ENCODE measurements at regions not wholly inside any gene's neighbourhood (a gene's known extent, or its start where the extent isn't known, plus 50 kb on each side); places are given as distances from the start of the nearest gene placed in this dataset.

DNA sequence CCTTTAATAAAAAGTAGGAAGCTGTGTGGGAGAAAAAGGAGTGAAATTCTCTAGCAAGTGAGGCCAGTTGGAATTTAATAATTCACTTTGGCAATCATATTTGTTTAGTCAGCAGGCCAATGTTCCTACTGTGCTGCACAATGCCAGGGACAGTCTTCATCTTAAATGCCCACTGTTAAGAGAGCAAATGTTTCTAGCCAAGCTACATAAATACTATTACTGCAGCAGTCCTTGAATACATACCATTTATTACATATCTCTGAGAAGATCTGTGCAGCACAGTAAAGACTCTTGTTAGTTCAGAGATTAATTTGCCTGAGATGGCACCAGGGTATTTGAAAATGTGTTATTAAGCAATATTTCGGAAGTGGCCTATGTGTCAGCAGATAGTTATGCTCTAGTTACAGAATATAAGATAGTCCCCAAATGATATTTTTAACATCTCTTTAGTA is 105.4 kb downstream of the OGFRL1 start:
- Histone ChIP-seq H3K9me2 (replicated peaks; ENCODE audit: control insufficient read depth, low read length) (no peaks in the 10 kb centered on the region), H3K4me1 (ENCODE audit: control insufficient read depth, low read length) (no peaks in the 10 kb centered on the region), H3K36me3 (ENCODE audit: control insufficient read depth, low read length) (no peaks in the 10 kb centered on the region), H3K27me3 (ENCODE audit: control insufficient read depth, low read length) (peaks cover 24% of the 10 kb centered on the region), H3K4me3 (ENCODE audit: low read length) (no peak overlapping the region), H3K4me2 (ENCODE audit: low read length) (no peak overlapping the region), H3K27ac (ENCODE audit: low read depth, low read length) (no peak overlapping the region), H3K79me2 (ENCODE audit: control insufficient read depth, low read length) (no peaks in the 10 kb centered on the region), H3F3A (ENCODE audit: control insufficient read depth, insufficient read depth) (no peaks in the 10 kb centered on the region), H4K20me1 (ENCODE audit: control insufficient read depth, insufficient read depth, low read depth, low read length) (no peaks in the 10 kb centered on the region), H3K9me3 (ENCODE audit: control insufficient read depth, insufficient read depth, low read length) (no peaks in the 10 kb centered on the region)
- TF ChIP-seq, protein P1, sequence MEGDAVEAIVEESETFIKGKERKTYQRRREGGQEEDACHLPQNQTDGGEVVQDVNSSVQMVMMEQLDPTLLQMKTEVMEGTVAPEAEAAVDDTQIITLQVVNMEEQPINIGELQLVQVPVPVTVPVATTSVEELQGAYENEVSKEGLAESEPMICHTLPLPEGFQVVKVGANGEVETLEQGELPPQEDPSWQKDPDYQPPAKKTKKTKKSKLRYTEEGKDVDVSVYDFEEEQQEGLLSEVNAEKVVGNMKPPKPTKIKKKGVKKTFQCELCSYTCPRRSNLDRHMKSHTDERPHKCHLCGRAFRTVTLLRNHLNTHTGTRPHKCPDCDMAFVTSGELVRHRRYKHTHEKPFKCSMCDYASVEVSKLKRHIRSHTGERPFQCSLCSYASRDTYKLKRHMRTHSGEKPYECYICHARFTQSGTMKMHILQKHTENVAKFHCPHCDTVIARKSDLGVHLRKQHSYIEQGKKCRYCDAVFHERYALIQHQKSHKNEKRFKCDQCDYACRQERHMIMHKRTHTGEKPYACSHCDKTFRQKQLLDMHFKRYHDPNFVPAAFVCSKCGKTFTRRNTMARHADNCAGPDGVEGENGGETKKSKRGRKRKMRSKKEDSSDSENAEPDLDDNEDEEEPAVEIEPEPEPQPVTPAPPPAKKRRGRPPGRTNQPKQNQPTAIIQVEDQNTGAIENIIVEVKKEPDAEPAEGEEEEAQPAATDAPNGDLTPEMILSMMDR (IDR thresholded peaks at IDR 0.05; ENCODE audit: low read depth, low read length, poor library complexity, severe bottlenecking): no peak
- TF ChIP-seq EZH2phosphoT487 (IDR thresholded peaks at IDR 0.05; ENCODE audit: borderline replicate concordance, low read length): no peak

DNA sequence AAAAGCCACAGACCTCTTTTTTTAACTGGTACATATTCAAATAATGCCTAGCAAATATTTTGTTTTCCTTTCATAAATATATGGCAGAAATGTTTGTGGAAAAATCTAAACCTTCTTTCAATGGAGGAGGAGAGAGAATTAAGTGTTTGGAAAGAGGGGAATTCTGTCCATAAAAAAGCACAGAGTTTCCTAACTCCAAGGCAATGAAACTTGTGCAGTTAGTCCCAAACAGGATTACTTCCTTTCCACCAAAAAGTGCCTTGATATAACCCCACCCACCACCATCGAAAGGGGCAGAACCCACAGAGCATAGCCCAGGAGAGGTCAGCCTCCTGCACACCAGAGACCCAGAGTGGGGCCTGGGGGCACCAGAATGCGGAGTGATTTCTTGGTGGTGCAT is 106.3 kb downstream of the OGFRL1 start:
- Histone ChIP-seq H3K9me2 (replicated peaks; ENCODE audit: control insufficient read depth, low read length) (no peaks in the 10 kb centered on the region), H3K4me3 (ENCODE audit: low read length) (no peak overlapping the region), H3K79me2 (ENCODE audit: control insufficient read depth, low read length) (no peaks in the 10 kb centered on the region), H4K20me1 (ENCODE audit: control insufficient read depth, insufficient read depth, low read depth, low read length) (no peaks in the 10 kb centered on the region), H3F3A (ENCODE audit: control insufficient read depth, insufficient read depth) (no peaks in the 10 kb centered on the region), H3K36me3 (ENCODE audit: control insufficient read depth, low read length) (no peaks in the 10 kb centered on the region), H3K4me2 (ENCODE audit: low read length) (no peak overlapping the region), H3K9me3 (ENCODE audit: control insufficient read depth, insufficient read depth, low read length) (no peaks in the 10 kb centered on the region), H3K4me1 (ENCODE audit: control insufficient read depth, low read length) (no peaks in the 10 kb centered on the region), H3K27me3 (ENCODE audit: control insufficient read depth, low read length) (peaks cover 24% of the 10 kb centered on the region), H3K27ac (ENCODE audit: low read depth, low read length) (no peak overlapping the region)
- TF ChIP-seq EZH2phosphoT487 (IDR thresholded peaks at IDR 0.05; ENCODE audit: borderline replicate concordance, low read length): no peak
- TF ChIP-seq, protein P1 (IDR thresholded peaks at IDR 0.05; ENCODE audit: low read depth, low read length, poor library complexity, severe bottlenecking): no peak

DNA sequence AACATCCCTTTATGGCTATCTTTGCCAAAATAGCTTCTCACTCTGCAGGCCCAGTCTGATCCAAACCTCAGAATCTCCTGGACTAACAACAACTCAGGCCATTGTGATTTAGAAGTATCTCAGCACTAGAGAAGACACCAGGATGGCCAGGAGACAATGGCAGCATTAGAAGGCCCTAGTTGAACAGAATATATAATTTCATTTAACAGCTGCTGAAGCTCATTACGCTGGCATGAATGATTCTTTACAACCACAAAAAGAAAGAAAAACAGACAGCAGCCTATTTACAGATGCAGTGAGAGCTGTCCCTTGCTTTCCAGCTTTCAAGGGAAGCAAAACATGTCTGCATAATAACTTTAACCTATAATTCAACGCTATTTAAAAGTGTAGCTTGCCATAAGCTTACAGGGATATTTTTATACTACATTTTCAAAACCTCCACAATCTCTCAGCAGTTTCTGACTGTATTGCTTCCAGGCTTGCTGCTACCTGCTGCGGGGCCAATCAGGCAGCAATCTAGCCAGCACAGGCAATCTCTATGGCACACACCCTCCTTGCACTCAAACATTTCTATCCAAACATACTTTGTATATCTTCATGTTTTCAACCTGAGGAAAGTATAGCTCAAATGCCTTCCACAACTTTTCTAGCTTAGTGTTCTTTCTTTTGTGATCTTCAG is 107.3 kb downstream of the OGFRL1 start:
- no peak for TF ChIP-seq EZH2phosphoT487 (IDR thresholded peaks at IDR 0.05; ENCODE audit: borderline replicate concordance, low read length)
- TF ChIP-seq, protein P1 (IDR thresholded peaks at IDR 0.05; ENCODE audit: low read depth, low read length, poor library complexity, severe bottlenecking): no peak
- Histone ChIP-seq H3K9me2 (replicated peaks; ENCODE audit: control insufficient read depth, low read length) (no peaks in the 10 kb centered on the region), H3K4me3 (ENCODE audit: low read length) (no peak overlapping the region), H3K9me3 (ENCODE audit: control insufficient read depth, insufficient read depth, low read length) (no peaks in the 10 kb centered on the region), H3K4me1 (ENCODE audit: control insufficient read depth, low read length) (no peaks in the 10 kb centered on the region), H3K27me3 (ENCODE audit: control insufficient read depth, low read length) (peaks cover 24% of the 10 kb centered on the region), H3K27ac (ENCODE audit: low read depth, low read length) (no peak overlapping the region), H3F3A (ENCODE audit: control insufficient read depth, insufficient read depth) (no peaks in the 10 kb centered on the region), H3K4me2 (ENCODE audit: low read length) (no peak overlapping the region), H3K79me2 (ENCODE audit: control insufficient read depth, low read length) (no peaks in the 10 kb centered on the region), H4K20me1 (ENCODE audit: control insufficient read depth, insufficient read depth, low read depth, low read length) (no peaks in the 10 kb centered on the region), H3K36me3 (ENCODE audit: control insufficient read depth, low read length) (no peaks in the 10 kb centered on the region)

All from DOHH2 (cell line).